GM12874 (cell line): ENCODE measurements at regions not wholly inside any gene's neighbourhood (a gene's known extent, or its start where the extent isn't known, plus 50 kb on each side); places are given as distances from the start of the nearest gene placed in this dataset.

ENCODE experiments used
- TF ChIP-seq, protein P1 (sequence below): IDR thresholded peaks from 2 replicates; pipeline ENCODE4 v1.5.1; 2011; ENCODE audit warnings: low read depth, mild to moderate bottlenecking, control low read depth, low read length, moderate library complexity; ENCODE audit not compliant: insufficient read depth

DNA sequence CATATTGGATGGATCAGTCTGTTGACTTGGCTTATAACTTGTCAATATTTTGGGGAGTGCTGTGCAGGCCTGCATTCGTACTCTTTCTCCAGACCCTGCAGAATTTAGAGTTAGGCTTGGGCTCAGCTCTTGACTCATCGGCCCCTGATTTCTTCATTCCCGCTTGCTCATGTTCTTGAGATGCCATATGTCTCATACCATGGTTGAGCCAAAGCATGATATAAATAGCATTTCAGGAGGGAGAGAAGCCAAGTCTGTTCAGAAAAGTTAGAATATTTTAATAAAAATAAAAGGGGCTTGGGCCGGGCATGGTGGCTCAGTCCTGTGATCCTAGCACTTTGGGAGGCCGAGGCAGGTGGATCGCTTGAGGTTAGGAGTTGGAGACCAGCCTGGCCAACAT lies 898.1 kb downstream of the TYW1 start:
- TF ChIP-seq, protein P1, sequence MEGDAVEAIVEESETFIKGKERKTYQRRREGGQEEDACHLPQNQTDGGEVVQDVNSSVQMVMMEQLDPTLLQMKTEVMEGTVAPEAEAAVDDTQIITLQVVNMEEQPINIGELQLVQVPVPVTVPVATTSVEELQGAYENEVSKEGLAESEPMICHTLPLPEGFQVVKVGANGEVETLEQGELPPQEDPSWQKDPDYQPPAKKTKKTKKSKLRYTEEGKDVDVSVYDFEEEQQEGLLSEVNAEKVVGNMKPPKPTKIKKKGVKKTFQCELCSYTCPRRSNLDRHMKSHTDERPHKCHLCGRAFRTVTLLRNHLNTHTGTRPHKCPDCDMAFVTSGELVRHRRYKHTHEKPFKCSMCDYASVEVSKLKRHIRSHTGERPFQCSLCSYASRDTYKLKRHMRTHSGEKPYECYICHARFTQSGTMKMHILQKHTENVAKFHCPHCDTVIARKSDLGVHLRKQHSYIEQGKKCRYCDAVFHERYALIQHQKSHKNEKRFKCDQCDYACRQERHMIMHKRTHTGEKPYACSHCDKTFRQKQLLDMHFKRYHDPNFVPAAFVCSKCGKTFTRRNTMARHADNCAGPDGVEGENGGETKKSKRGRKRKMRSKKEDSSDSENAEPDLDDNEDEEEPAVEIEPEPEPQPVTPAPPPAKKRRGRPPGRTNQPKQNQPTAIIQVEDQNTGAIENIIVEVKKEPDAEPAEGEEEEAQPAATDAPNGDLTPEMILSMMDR: no peak

DNA sequence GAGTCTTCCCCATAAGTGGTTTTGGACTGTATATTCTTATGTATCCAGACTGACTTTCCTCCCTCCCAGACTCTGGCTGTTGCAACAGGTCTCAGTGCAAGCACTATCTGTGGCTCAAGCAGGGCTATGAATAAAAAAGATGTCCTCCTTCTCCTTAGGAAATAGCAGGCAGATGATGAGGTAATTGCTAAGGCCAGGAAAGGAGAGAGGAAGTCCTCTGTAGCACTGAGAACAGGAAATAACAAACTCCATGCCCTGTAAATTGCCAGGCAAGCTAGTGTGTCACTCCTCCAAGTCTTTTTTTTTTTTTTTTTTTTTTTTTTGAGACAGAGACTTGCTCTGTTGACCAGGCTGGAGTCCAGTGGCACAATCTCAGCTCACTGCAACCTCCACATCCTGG lies 900.1 kb downstream of the TYW1 start:
- TF ChIP-seq, protein P1: no peak

DNA sequence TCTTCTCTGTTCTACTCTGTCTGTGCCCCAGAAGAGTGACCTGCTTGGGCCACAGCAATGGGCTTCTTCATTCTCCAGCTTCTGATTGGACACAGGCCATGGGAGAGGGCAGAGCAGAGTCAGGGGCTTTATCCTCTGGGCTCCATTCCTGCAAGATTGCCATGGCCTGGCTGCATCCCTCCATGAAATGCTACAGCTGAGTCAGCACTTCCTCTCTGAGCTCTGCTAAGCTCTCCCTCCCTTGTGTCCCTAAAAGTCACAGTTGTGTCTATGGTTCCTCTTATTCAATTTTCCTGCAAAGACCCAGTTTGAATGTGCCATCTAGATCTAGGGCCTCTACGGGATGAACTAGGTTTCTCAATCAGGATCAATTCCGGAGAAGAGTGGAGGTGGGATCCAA lies 903.8 kb downstream of the TYW1 start:
- TF ChIP-seq, protein P1: no peak

DNA sequence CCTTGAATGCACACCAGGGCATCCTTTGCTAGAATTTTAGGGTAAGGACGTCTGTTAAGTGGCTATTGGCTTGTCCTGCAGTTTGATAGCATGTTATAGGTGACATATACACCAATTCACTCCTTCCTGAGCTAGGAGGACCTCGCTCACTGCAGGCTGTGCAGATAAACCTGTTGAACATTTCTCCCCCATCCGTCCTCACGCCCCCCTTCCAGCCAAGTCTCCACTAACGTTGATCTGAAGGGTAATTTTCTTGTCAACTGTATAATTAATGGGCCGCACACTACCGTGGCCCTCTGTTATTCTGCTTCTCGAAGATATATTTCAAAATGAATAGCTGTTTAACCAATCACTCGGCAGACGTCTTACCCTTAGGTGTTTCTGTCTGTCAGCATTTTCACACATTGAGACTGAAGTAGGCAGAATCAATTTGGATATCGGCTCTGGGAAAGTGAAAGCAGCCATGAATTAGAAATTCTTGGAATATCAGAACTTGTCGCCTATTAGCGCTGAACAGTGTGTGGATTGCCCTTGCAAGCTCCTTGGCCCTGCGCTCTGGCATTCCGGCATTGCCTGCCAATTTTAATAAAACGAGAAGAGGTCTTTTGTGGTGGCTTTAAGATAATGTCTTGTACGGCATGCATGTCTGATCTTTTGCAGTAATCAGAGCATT lies 905.3 kb downstream of the TYW1 start:
- TF ChIP-seq, protein P1: no peak

DNA sequence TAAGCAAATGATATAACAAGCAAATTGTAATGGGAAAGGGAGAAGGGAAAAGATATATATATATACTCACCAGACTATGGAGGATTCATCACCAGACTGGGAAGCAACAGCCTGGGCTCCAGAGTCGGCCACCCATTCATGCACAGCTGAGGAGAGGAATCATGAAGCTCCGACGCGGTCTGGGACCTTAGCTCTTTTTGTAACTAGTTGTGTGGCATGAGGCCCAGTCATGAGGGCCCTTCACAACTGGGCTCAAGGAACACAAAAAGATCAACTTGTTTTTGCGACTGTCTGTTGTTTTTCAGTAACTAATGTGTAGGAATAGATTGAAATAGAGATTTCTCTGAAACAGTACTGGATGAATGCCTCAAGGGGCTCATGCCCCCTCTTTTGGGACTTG lies 911.2 kb downstream of the TYW1 start:
- TF ChIP-seq, protein P1: no peak

DNA sequence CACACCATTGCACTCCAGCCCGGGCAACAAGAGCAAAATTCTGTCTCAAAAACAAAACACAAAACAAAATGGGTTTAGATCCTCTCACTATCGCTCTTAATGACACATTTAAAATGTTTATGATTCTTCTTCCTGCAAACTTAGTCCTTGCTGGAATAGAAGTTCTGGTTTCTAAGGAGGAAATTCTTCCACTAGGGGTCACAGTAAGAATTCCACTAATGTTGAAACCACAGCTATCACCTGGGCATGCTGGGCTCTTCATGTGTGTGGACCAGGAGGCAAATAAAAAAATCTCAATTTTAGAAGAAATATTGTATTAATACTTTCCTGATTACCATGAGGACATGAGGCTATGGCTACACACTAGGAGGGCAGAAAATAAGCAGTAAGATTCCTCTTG lies 915.8 kb downstream of the TYW1 start:
- TF ChIP-seq, protein P1: no peak

DNA sequence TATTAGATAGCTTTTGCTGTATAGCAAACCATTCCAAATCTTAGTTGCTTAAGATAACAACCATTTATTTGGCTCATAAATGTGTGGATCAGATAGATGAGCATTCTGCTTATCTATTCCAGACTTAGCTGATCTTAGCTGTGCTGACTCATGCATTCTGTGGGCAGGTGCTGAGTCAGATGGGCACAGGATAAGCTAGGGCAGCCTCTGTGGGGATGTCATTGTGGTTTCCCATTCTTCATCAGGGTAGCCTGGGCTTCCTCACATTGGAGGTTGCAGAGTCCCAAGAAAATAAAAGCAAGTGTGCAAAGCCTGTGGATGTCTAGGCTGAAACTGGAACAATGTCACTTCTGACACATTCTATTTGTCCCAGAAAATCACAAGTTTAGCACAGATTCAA lies 917.0 kb downstream of the TYW1 start:
- TF ChIP-seq, protein P1: no peak
